ENCODE measurements at regions not wholly inside any gene's neighbourhood (a gene's known extent, or its start where the extent isn't known, plus 50 kb on each side); places are given as distances from the start of the nearest gene placed in this dataset.

DNA sequence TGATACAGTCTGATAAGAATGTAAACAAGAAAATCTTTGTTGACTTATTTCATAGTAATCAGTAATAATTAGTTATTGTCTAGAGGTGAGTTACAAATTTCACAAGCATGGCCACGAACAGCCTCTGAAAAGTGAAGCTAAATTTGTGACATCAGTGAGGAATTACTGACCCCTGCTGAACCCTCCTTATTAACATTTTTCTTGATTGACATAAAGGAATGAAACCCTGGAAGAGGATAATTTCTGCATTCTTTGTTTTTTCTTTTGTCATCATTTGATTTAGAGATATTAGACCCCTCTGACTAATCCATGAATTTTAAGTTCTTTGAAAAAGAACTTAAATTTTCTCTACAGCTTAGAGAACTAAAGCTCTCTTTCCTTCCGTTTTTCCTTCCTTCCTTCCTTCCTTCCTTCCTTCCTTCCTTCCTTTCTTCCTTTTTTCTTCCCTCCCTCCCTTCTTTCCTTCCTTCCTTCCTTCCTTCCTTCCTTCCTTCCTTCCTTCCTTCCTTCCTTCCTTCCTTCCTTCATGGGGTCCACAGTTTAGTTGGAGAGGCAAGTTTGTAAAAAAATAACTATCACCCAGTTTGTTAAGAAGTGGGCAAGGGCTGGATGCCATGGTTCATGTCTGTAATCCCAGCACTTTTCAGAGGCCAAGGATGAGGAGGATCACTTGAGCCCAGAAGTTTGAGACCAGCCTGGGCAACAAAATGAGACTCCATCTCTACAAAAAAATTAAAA is 387.0 kb downstream of the MTX2 start:
- H3K9me3 ChIP-seq (ENCODE audit: control insufficient read depth in 4 of 4, low read length in 3 of 4), result no peaks in the 10 kb centered on the region
- WGBS, result 53% methylated on average over 2 of the region's 2 CpGs
- H3K4me1 ChIP-seq (ENCODE audit: control insufficient read depth in 4 of 4, insufficient read depth in 4 of 4, low read length in 3 of 4), result no peaks in the 10 kb centered on the region
- no peak for TF ChIP-seq CTCF (IDR thresholded peaks at IDR 0.05; ENCODE audit: low read depth, low read length, missing input control)
- no peak for TF ChIP-seq JUND (IDR thresholded peaks at IDR 0.05)
- TF ChIP-seq GABPA (IDR thresholded peaks at IDR 0.05 in 1 of 2, conservative IDR thresholded peaks at IDR 0.05 in 1 of 2), result no peak
- TF ChIP-seq, protein P1, sequence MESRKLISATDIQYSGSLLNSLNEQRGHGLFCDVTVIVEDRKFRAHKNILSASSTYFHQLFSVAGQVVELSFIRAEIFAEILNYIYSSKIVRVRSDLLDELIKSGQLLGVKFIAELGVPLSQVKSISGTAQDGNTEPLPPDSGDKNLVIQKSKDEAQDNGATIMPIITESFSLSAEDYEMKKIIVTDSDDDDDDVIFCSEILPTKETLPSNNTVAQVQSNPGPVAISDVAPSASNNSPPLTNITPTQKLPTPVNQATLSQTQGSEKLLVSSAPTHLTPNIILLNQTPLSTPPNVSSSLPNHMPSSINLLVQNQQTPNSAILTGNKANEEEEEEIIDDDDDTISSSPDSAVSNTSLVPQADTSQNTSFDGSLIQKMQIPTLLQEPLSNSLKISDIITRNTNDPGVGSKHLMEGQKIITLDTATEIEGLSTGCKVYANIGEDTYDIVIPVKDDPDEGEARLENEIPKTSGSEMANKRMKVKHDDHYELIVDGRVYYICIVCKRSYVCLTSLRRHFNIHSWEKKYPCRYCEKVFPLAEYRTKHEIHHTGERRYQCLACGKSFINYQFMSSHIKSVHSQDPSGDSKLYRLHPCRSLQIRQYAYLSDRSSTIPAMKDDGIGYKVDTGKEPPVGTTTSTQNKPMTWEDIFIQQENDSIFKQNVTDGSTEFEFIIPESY (IDR thresholded peaks at IDR 0.05), result no peak
- TF ChIP-seq, protein P2, sequence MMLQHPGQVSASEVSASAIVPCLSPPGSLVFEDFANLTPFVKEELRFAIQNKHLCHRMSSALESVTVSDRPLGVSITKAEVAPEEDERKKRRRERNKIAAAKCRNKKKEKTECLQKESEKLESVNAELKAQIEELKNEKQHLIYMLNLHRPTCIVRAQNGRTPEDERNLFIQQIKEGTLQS (IDR thresholded peaks at IDR 0.05), result no peak
- TF ChIP-seq, protein P3, sequence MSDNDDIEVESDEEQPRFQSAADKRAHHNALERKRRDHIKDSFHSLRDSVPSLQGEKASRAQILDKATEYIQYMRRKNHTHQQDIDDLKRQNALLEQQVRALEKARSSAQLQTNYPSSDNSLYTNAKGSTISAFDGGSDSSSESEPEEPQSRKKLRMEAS (IDR thresholded peaks at IDR 0.05), result no peak
- no peak for TF ChIP-seq NR2F2 (IDR thresholded peaks at IDR 0.05)
- H3K27ac ChIP-seq (ENCODE audit: low read depth in 1 of 2, low read length in 2 of 2), result no peak overlapping the region
- H3K4me3 ChIP-seq (ENCODE audit: low read depth in 1 of 3, low read length in 3 of 3), result no peak overlapping the region
- H3K36me3 ChIP-seq (ENCODE audit: control insufficient read depth in 4 of 4, insufficient read depth in 3 of 4, low read depth in 1 of 4, low read length in 3 of 4), result no peaks in the 10 kb centered on the region
- DNase-seq (ENCODE audit: low spot score), result no peak
- no peak overlapping the region for H3K9ac ChIP-seq (ENCODE audit: low read depth in 1 of 2, low read length in 2 of 2)
- peaks cover 0 to 4% (median 0%) of the 10 kb centered on the region in 4 donors for H3K27me3 ChIP-seq (ENCODE audit: control insufficient read depth in 4 of 4, insufficient read depth in 4 of 4, low read length in 3 of 4)

DNA sequence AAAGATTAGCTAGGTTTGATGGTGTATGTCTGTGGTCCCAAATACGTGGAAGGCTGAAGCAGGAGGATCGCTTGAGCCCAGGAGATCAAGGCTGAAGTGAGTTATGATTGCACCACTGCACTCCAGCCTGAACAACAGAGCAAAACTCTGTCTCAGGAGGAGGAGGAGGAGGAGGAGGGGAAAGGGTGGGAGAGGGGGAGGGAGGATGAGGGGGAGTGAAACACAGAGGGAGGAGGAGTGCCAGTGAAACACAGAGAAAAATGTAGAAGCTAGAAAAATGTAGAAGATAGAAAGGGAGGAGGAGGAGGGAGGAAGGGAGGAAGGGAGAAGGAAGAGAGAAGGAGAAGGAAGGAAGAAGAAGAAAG is 387.5 kb downstream of the MTX2 start:
- TF ChIP-seq FOXA2 (IDR thresholded peaks at IDR 0.05), result no peak
- TF ChIP-seq JUND (IDR thresholded peaks at IDR 0.05), result no peak
- TF ChIP-seq HNF4G (IDR thresholded peaks at IDR 0.05), result no peak
- no peak for TF ChIP-seq REST (IDR thresholded peaks at IDR 0.05)
- TF ChIP-seq YY1 (IDR thresholded peaks at IDR 0.05), result no peak
- TF ChIP-seq SP1 (IDR thresholded peaks at IDR 0.05), result no peak
- TF ChIP-seq, protein P1 (IDR thresholded peaks at IDR 0.05), result no peak
- TF ChIP-seq GABPA (IDR thresholded peaks at IDR 0.05 in 1 of 2, conservative IDR thresholded peaks at IDR 0.05 in 1 of 2), result no peak
- TF ChIP-seq EGR1 (IDR thresholded peaks at IDR 0.05; ENCODE audit: low read depth in 2 of 2), result no peak
- no peak for TF ChIP-seq CTCF (IDR thresholded peaks at IDR 0.05; ENCODE audit: low read depth, low read length, missing input control)
- no peak for TF ChIP-seq HNF4A (conservative IDR thresholded peaks at IDR 0.05)
- no peak for TF ChIP-seq RAD21 (IDR thresholded peaks at IDR 0.05)
- TF ChIP-seq, protein P3 (IDR thresholded peaks at IDR 0.05), result no peak
- TF ChIP-seq NR2F2 (IDR thresholded peaks at IDR 0.05), result no peak
- no peak for TF ChIP-seq RXRA (IDR thresholded peaks at IDR 0.05)
- no peak for TF ChIP-seq TAF1 (conservative IDR thresholded peaks at IDR 0.05)
- TF ChIP-seq, protein P2 (IDR thresholded peaks at IDR 0.05), result no peak
- no peak for TF ChIP-seq FOXA1 (IDR thresholded peaks at IDR 0.05)
- H3K9me3 ChIP-seq (ENCODE audit: control insufficient read depth in 4 of 4, low read length in 3 of 4), result no peaks in the 10 kb centered on the region
- H3K27me3 ChIP-seq (ENCODE audit: control insufficient read depth in 4 of 4, insufficient read depth in 4 of 4, low read length in 3 of 4), result peaks cover 0 to 4% (median 0%) of the 10 kb centered on the region in 4 donors
- H3K27ac ChIP-seq (ENCODE audit: low read depth in 1 of 2, low read length in 2 of 2), result no peak overlapping the region
- H3K9ac ChIP-seq (ENCODE audit: low read depth in 1 of 2, low read length in 2 of 2), result no peak overlapping the region
- H3K4me1 ChIP-seq (ENCODE audit: control insufficient read depth in 4 of 4, insufficient read depth in 4 of 4, low read length in 3 of 4), result no peaks in the 10 kb centered on the region
- 74% methylated on average over 2 of the region's 2 CpGs for WGBS
- DNase-seq (ENCODE audit: low spot score), result no peak
- H3K36me3 ChIP-seq (ENCODE audit: control insufficient read depth in 4 of 4, insufficient read depth in 3 of 4, low read depth in 1 of 4, low read length in 3 of 4), result no peaks in the 10 kb centered on the region
- H3K4me3 ChIP-seq (ENCODE audit: low read depth in 1 of 3, low read length in 3 of 3), result no peak overlapping the region
